GM12878 (cell line): ENCODE measurements at regions not wholly inside any gene's neighbourhood (a gene's known extent, or its start where the extent isn't known, plus 50 kb on each side); places are given as distances from the start of the nearest gene placed in this dataset.

Experiments
- ATAC-seq: fragments of 200-7000 bp; cut with Tn5 transposase; 3 replicates; pipeline ENCODE4 v1.9.1; 2020; ENCODE audit warnings: mild to moderate bottlenecking, moderate library complexity
- BruUV-seq: library from RNA; stranded (reverse); fragments of 400-500 nt; replicated peaks from 2 replicates; lab custom pipeline; 2021; lab: Mats Ljungman, UMichigan
- CTCF ChIA-PET: fragments of 300-600 bp; sonication (Branson Sonifier 250); formaldehyde crosslinking; extraction: SDS; loops from one replicate; lab custom pipeline; 2021; ENCODE audit warnings: inconsistent platforms; lab: Yijun Ruan, JAX
- POLR2A ChIA-PET: fragments of 350-600 bp; formaldehyde crosslinking; extraction: SDS; loops from one replicate; lab custom pipeline; 2021; ENCODE audit warnings: inconsistent platforms; lab: Charles Lee
- RAD21 ChIA-PET: fragments of 300-600 bp; sonication (Branson Sonifier 250); formaldehyde crosslinking; loops from one replicate; lab custom pipeline; 2023; ENCODE audit warnings: antibody characterized with exemption; ENCODE audit not compliant: unreplicated experiment; lab: Charles Lee
- SMC1A ChIA-PET: fragments of 300-600 bp; sonication (Branson Sonifier 250); formaldehyde crosslinking; loops from one replicate; lab custom pipeline; 2023; ENCODE audit not compliant: unreplicated experiment, uncharacterized antibody; lab: Charles Lee
- DNase-seq: peaks from one replicate; pipeline ENCODE4 v3.0.0-alpha.2; 2011; ENCODE audit warnings: low read depth, low spot score
- FAIRE-seq: peaks from 3 replicates; lab custom pipeline; 2011; peaks lifted over from hg19 to GRCh38; lab: Jason Lieb, UNC
- H2AFZ ChIP-seq: 2 replicates; pipeline ENCODE4 v1.6.0; 2011; ENCODE audit warnings: low read depth, low read length, control low read depth; ENCODE audit not compliant: control insufficient read depth
- H3K27ac ChIP-seq: 2 replicates; pipeline ENCODE4 v1.5.1; 2011; ENCODE audit warnings: control low read depth; ENCODE audit not compliant: control insufficient read depth, insufficient read depth
- H3K27me3 ChIP-seq, 2 experiments: replicated peaks in 1 of 2; 2 replicates each; pipeline versions ENCODE4 v1.6.0 to v1.6.1; 2011; ENCODE audit warnings: low read length in 1 of 2; ENCODE audit not compliant: control insufficient read depth in 2 of 2, insufficient read depth in 2 of 2
- H3K36me3 ChIP-seq, 2 experiments: 2 replicates each; pipeline ENCODE4 v1.5.1; 2011; ENCODE audit warnings: low read length in 1 of 2; ENCODE audit not compliant: control insufficient read depth in 2 of 2, insufficient read depth in 2 of 2
- H3K4me1 ChIP-seq: 2 replicates; pipeline ENCODE4 v1.6.1; 2011; ENCODE audit warnings: mild to moderate bottlenecking, low read length, moderate library complexity, mixed read lengths; ENCODE audit not compliant: control insufficient read depth, insufficient read depth
- H3K4me2 ChIP-seq: 2 replicates; pipeline ENCODE4 v1.6.0; 2011; ENCODE audit warnings: control low read depth; ENCODE audit not compliant: control insufficient read depth, insufficient read depth
- H3K4me3 ChIP-seq: fragments of 200-600 bp; sonication (generic); 2 replicates; pipeline ENCODE4 v1.5.1; 2016
- H3K79me2 ChIP-seq: 2 replicates; pipeline ENCODE4 v1.6.0; 2011; ENCODE audit warnings: low read length; ENCODE audit not compliant: control insufficient read depth, insufficient read depth
- H3K9ac ChIP-seq: 2 replicates; pipeline ENCODE4 v1.8.0; 2011; ENCODE audit warnings: low read length, control low read depth, mixed read lengths; ENCODE audit not compliant: control insufficient read depth, insufficient read depth
- H3K9me3 ChIP-seq: replicated peaks from 3 replicates; pipeline ENCODE4 v1.5.1; 2011; ENCODE audit warnings: mild to moderate bottlenecking, low read length; ENCODE audit not compliant: control insufficient read depth, insufficient read depth
- H4K20me1 ChIP-seq: 2 replicates; pipeline ENCODE4 v1.6.0; 2011; ENCODE audit not compliant: control insufficient read depth, insufficient read depth
- BCLAF1 ChIP-seq: fragments of 450-650 bp; IDR thresholded peaks from 2 replicates; pipeline ENCODE4 v1.6.1; 2017; ENCODE audit warnings: antibody characterized with exemption, mild to moderate bottlenecking, moderate library complexity
- CEBPB ChIP-seq, 2 experiments: fragments of 150-350 bp in 1 of 2; IDR thresholded peaks; 2 replicates each; pipeline ENCODE4 v1.6.1; 2012 to 2014; ENCODE audit warnings: low read depth in 2 of 2, low read length in 2 of 2, borderline replicate concordance in 1 of 2, inconsistent platforms in 1 of 2
- CHD4 ChIP-seq: fragments of 200-600 bp; sonication (generic); IDR thresholded peaks from 2 replicates; pipeline ENCODE4 v1.6.1; 2016; ENCODE audit warnings: mild to moderate bottlenecking
- ESRRA ChIP-seq: IDR thresholded peaks from 2 replicates; pipeline ENCODE4 v1.6.1; 2012; ENCODE audit warnings: mild to moderate bottlenecking, low read length, improper control_type of control experiment
- IKZF1 ChIP-seq: fragments of 450-650 bp; conservative IDR thresholded peaks from 2 replicates; pipeline ENCODE4 v1.6.1; 2017; ENCODE audit warnings: antibody characterized with exemption, mild to moderate bottlenecking
- NFXL1 ChIP-seq: fragments of 450-650 bp; IDR thresholded peaks from 2 replicates; pipeline ENCODE4 v1.6.1; 2017; ENCODE audit warnings: antibody characterized with exemption, mild to moderate bottlenecking, borderline replicate concordance
- PKNOX1 ChIP-seq: fragments of 450-650 bp; IDR thresholded peaks from 2 replicates; pipeline ENCODE4 v1.6.1; 2016; ENCODE audit warnings: mild to moderate bottlenecking
- USF1 ChIP-seq: IDR thresholded peaks from 2 replicates; pipeline ENCODE4 v1.6.1; 2011; ENCODE audit warnings: borderline replicate concordance, low read depth, mild to moderate bottlenecking, moderate library complexity, mixed read lengths, low read length; ENCODE audit not compliant: insufficient read depth; ENCODE audit errors: extremely low read length
- WGBS: methylation state at CpG from one replicate; pipeline ENCODE4 v1.1.6; 2016; ENCODE audit warnings: low lambda C conversion rate; ENCODE audit not compliant: insufficient replicate concordance, insufficient coverage; ENCODE audit errors: missing lambda C conversion rate; 5-methylcytosine and 5-hydroxymethylcytosine counted together
- in situ Hi-C: fragments of 300-500 bp; cut with MboI; formaldehyde crosslinking; loops from 9 replicates; pipeline ENCODE4 v1.14.3; 2018; ENCODE audit warnings: mixed read lengths
- intact Hi-C: fragments of 100-400 bp; cut with micrococcal nuclease; formaldehyde crosslinking; loops from one replicate; pipeline ENCODE4 v1.14.2; 2022; ENCODE audit not compliant: unreplicated experiment

- POLR2A ChIA-PET, result no interaction called here
- no peak for FAIRE-seq
- Histone ChIP-seq H3K27ac (no peak overlapping the region), H3K9ac (no peak overlapping the region), H3K36me3 (no peaks in the 10 kb centered on the region), H2AFZ (no peak overlapping the region), H3K4me2 (no peak overlapping the region), H3K9me3 (no peaks in the 10 kb centered on the region), H4K20me1 (no peaks in the 10 kb centered on the region), H3K27me3 (no peaks in the 10 kb centered on the region), H3K79me2 (no peaks in the 10 kb centered on the region), H3K4me1 (no peaks in the 10 kb centered on the region), H3K4me3 (no peak overlapping the region)
- SMC1A ChIA-PET, result interaction anchor here (0.7 to 1.5 kb wide), 2 partner anchors 36 to 870 kb away, joined by 3 read pairs; no protein-coding TSS in a partner anchor
- ATAC-seq, result no peak
- in situ Hi-C loops, result no loop called here
- TF ChIP-seq ESRRA, result no peak
- TF ChIP-seq IKZF1, result no peak
- no peak for TF ChIP-seq USF1
- TF ChIP-seq PKNOX1, result no peak
- TF ChIP-seq NFXL1, result no peak
- no peak for TF ChIP-seq CEBPB (IDR thresholded peaks at IDR 0.05; ENCODE audit: borderline replicate concordance in 1 of 2, low read depth in 2 of 2, low read length in 2 of 2)
- no peak for TF ChIP-seq BCLAF1
- no peak for TF ChIP-seq CHD4
- intact Hi-C loops, result no loop called here
- RAD21 ChIA-PET, result no interaction called here
- 8% methylated on average over 3 of the region's 4 CpGs for WGBS
- BruUV-seq, result no TSS peak
- no peak for DNase-seq
- CTCF ChIA-PET, result no interaction called here
Measured at GRCh38 chr4:134666640-134667039, 465.1 kb upstream of the PABPC4L start.
